K562 (cell line): ENCODE measurements at regions not wholly inside any gene's neighbourhood (a gene's known extent, or its start where the extent isn't known, plus 50 kb on each side); places are given as distances from the start of the nearest gene placed in this dataset.
A peak's percentile ranks its signal among the peaks of the same experiment; 100 is the strongest.

Experiments used
- EZH2 ChIP-seq: IDR thresholded peaks from 2 replicates; pipeline ENCODE4 v1.6.1; 2012; ENCODE audit warnings: low read depth, mild to moderate bottlenecking, inconsistent platforms, low read length, borderline replicate concordance
- FOXK2 ChIP-seq, 2 experiments: fragments of 450-650 bp; IDR thresholded peaks in 1 of 2; conservative IDR thresholded peaks in 1 of 2; 2 replicates each; pipeline ENCODE4 v1.6.1; 2016; ENCODE audit warnings: low read depth in 2 of 2, mild to moderate bottlenecking in 1 of 2
- FOXP4 ChIP-seq: sonication (generic); formaldehyde crosslinking; IDR thresholded peaks from 2 replicates; pipeline ENCODE4 v1.8.0; 2022; ENCODE audit warnings: mild to moderate bottlenecking, missing genetic modification reagents, borderline replicate concordance
- HMGXB4 ChIP-seq: sonication (generic); formaldehyde crosslinking; IDR thresholded peaks from 2 replicates; pipeline ENCODE4 v1.8.1; 2023; ENCODE audit warnings: mild to moderate bottlenecking, missing genetic modification reagents
- L3MBTL2 ChIP-seq: fragments of 450-650 bp; IDR thresholded peaks from 2 replicates; pipeline ENCODE4 v1.6.1; 2016; ENCODE audit warnings: mild to moderate bottlenecking, moderate library complexity
- MECOM ChIP-seq: fragments of 250-450 bp; sonication (Bioruptor Pico); IDR thresholded peaks from 2 replicates; pipeline ENCODE4 v1.8.0; 2022; ENCODE audit warnings: inconsistent platforms
- MLLT1 ChIP-seq, 2 experiments: fragments of 450-650 bp; IDR thresholded peaks; 2 replicates each; pipeline ENCODE4 v1.6.1; 2016
- NFIX ChIP-seq: fragments of 250-450 bp; sonication (Bioruptor Pico); IDR thresholded peaks from 2 replicates; pipeline ENCODE4 v1.4.0; 2020; ENCODE audit warnings: low read depth, mild to moderate bottlenecking, moderate library complexity
- PHTF2 ChIP-seq: fragments of 250-450 bp; sonication (Bioruptor Pico); IDR thresholded peaks from 2 replicates; pipeline ENCODE4 v1.5.0; 2021; ENCODE audit warnings: mild to moderate bottlenecking
- RERE ChIP-seq: sonication (generic); formaldehyde crosslinking; IDR thresholded peaks from 2 replicates; pipeline ENCODE4 v1.8.0; 2023; ENCODE audit warnings: missing genetic modification reagents, mild to moderate bottlenecking, borderline replicate concordance
- SREBF2 ChIP-seq: sonication (generic); formaldehyde crosslinking; IDR thresholded peaks from 2 replicates; pipeline ENCODE4 v1.4.0; 2020; ENCODE audit warnings: mild to moderate bottlenecking, missing genetic modification reagents
- TOE1 ChIP-seq, 2 experiments: fragments of 450-650 bp in 1 of 2; sonication (generic) in 1 of 2; formaldehyde crosslinking in 1 of 2; IDR thresholded peaks; 2 replicates each; pipeline versions ENCODE4 v1.7.1 to v1.8.0; 2016 to 2022; ENCODE audit warnings: borderline replicate concordance in 2 of 2, mild to moderate bottlenecking in 2 of 2, antibody characterized with exemption in 1 of 2, inconsistent platforms in 1 of 2, low read depth in 1 of 2, missing genetic modification reagents in 1 of 2, moderate library complexity in 1 of 2
- ZBTB12 ChIP-seq: fragments of 250-450 bp; sonication (Bioruptor Pico); IDR thresholded peaks from 2 replicates; pipeline ENCODE4 v1.4.0; 2020
- ZNF436 ChIP-seq: fragments of 250-450, 450-650 bp; sonication (Bioruptor Pico); formaldehyde crosslinking; IDR thresholded peaks from 2 replicates; pipeline ENCODE4 v1.7.0; 2020; ENCODE audit warnings: mild to moderate bottlenecking

- TF ChIP-seq FOXP4: no peak
- no peak for TF ChIP-seq SREBF2 (CRISPR knock-in tag)
- no peak for TF ChIP-seq EZH2
- peak; percentile 43; the same call in 1 of the 2 replicates for TF ChIP-seq ZBTB12 (CRISPR knock-in tag)
- no peak for TF ChIP-seq MECOM (CRISPR knock-in tag)
- no peak for TF ChIP-seq RERE (CRISPR knock-in tag)
- no peak for TF ChIP-seq PHTF2
- no peak; the same call in none of the 2 replicates for TF ChIP-seq HMGXB4 (CRISPR knock-in tag)
- peak; percentile 73 to 80 for TF ChIP-seq FOXK2 (conservative IDR thresholded peaks at IDR 0.05 in 1 of 2, IDR thresholded peaks at IDR 0.05 in 1 of 2; ENCODE audit: low read depth in 2 of 2)
- TF ChIP-seq TOE1 (IDR thresholded peaks at IDR 0.05; ENCODE audit: borderline replicate concordance): peak; percentile 89
- TF ChIP-seq TOE1 (CRISPR knock-in tag; IDR thresholded peaks at IDR 0.05; ENCODE audit: borderline replicate concordance, low read depth): no peak
- TF ChIP-seq NFIX (CRISPR knock-in tag): no peak
- TF ChIP-seq MLLT1 (IDR thresholded peaks at IDR 0.05): no peak
- no peak for TF ChIP-seq ZNF436 (CRISPR knock-in tag)
- TF ChIP-seq L3MBTL2: peak; percentile 93
These were observed 52.2 kb upstream of the SEC14L1 start (continued) for GRCh38 chr17:77088455-77089123.
